HepG2 (cell line): ENCODE measurements at regions not wholly inside any gene's neighbourhood (a gene's known extent, or its start where the extent isn't known, plus 50 kb on each side); places are given as distances from the start of the nearest gene placed in this dataset.

Experiments
- ATAC-seq: fragments of 200-7000 bp; cut with Tn5 transposase; 3 replicates; pipeline ENCODE4 v1.9.1; 2020; ENCODE audit warnings: mild to moderate bottlenecking, moderate library complexity
- BruUV-seq: library from RNA; stranded (reverse); fragments of 400-500 nt; replicated peaks from 2 replicates; lab custom pipeline; 2021; lab: Mats Ljungman, UMichigan
- CTCF ChIA-PET: fragments of 300-600 bp; formaldehyde crosslinking; extraction: SDS; loops from one replicate; lab custom pipeline; 2021; ENCODE audit warnings: low total read pairs, inconsistent platforms, low intra/inter-chr PET ratio; lab: Yijun Ruan, JAX
- POLR2A ChIA-PET: fragments of 350-600 bp; sonication (Branson Sonifier 250); formaldehyde crosslinking; loops from one replicate; lab custom pipeline; 2020; ENCODE audit warnings: antibody characterized with exemption, inconsistent platforms; lab: Yijun Ruan, JAX
- DNase-seq: peaks from one replicate; pipeline ENCODE4 v3.0.0-alpha.2; 2015; ENCODE audit warnings: low spot score
- FAIRE-seq: peaks from 3 replicates; lab custom pipeline; 2011; peaks lifted over from hg19 to GRCh38; lab: Jason Lieb, UNC
- H2AFZ ChIP-seq: one replicate; pipeline ENCODE4 v1.6.1; 2011; ENCODE audit warnings: low read length, inconsistent platforms
- H3K27ac ChIP-seq: fragments of 300-600 bp; 3 replicates; pipeline ENCODE4 v1.8.0; 2011; ENCODE audit warnings: mixed run types, mild to moderate bottlenecking, mixed read lengths, low read length, inconsistent platforms; ENCODE audit not compliant: insufficient read depth; ENCODE audit errors: extremely low read length
- H3K27me3 ChIP-seq, 2 experiments: fragments of 200-600 bp in 1 of 2; 2 replicates in 1 of 2; 3 replicates in 1 of 2; pipeline versions ENCODE4 v1.6.0 to v1.8.0; 2011; ENCODE audit warnings: low read length in 2 of 2, mild to moderate bottlenecking in 2 of 2, moderate library complexity in 2 of 2, inconsistent platforms in 1 of 2; ENCODE audit not compliant: insufficient read depth in 2 of 2, control insufficient read depth in 1 of 2
- H3K36me3 ChIP-seq, 2 experiments: fragments of 200-600 bp in 1 of 2; replicated peaks in 1 of 2; 2 replicates in 1 of 2; 3 replicates in 1 of 2; pipeline versions ENCODE4 v1.5.1 to v1.8.0; 2011; ENCODE audit warnings: low read length in 2 of 2, inconsistent platforms in 1 of 2; ENCODE audit not compliant: insufficient read depth in 2 of 2, control insufficient read depth in 1 of 2
- H3K4me1 ChIP-seq: 2 replicates; pipeline ENCODE4 v1.5.1; 2012; ENCODE audit warnings: low read length, inconsistent platforms; ENCODE audit not compliant: insufficient read depth
- H3K4me2 ChIP-seq: 2 replicates; pipeline ENCODE4 v1.6.0; 2011; ENCODE audit warnings: low read depth, low read length, inconsistent platforms
- H3K4me3 ChIP-seq, 3 experiments: fragments of 200-600 bp in 1 of 3; sonication (generic), shearing (Covaris generic) in 1 of 3; replicated peaks in 1 of 3; 2 replicates each; pipeline ENCODE4 v1.5.1; 2011 to 2016; ENCODE audit warnings: low read length in 3 of 3, inconsistent platforms in 2 of 3, low read depth in 2 of 3, mild to moderate bottlenecking in 2 of 3, control low read depth in 1 of 3, mixed read lengths in 1 of 3; ENCODE audit not compliant: insufficient read depth in 1 of 3
- H3K79me2 ChIP-seq: one replicate; pipeline ENCODE4 v1.6.1; 2011; ENCODE audit warnings: low read length, inconsistent platforms; ENCODE audit not compliant: insufficient read depth
- H3K9ac ChIP-seq: 2 replicates; pipeline ENCODE4 v1.6.0; 2011; ENCODE audit warnings: mild to moderate bottlenecking, low read depth, low read length, inconsistent platforms; ENCODE audit not compliant: insufficient read depth
- H3K9me3 ChIP-seq: 2 replicates; pipeline ENCODE4 v1.5.1; 2012; ENCODE audit warnings: mild to moderate bottlenecking, low read length
- H4K20me1 ChIP-seq: 2 replicates; pipeline ENCODE4 v1.6.0; 2011; ENCODE audit warnings: inconsistent platforms, mild to moderate bottlenecking, low read length, moderate library complexity; ENCODE audit not compliant: insufficient read depth
- ELF3 ChIP-seq: IDR thresholded peaks from 2 replicates; pipeline ENCODE4 v1.6.1; 2016; ENCODE audit warnings: missing genetic modification reagents, missing compliant biosample characterization
- ESRRA ChIP-seq: sonication (generic); formaldehyde crosslinking; IDR thresholded peaks from 2 replicates; pipeline ENCODE4 v1.5.1; 2020; ENCODE audit warnings: mild to moderate bottlenecking, low read depth, missing genetic modification reagents
- PAF1 ChIP-seq: IDR thresholded peaks from 2 replicates; pipeline ENCODE4 v1.6.1; 2016; ENCODE audit warnings: missing genetic modification reagents, missing compliant biosample characterization
- POLR2A ChIP-seq, 2 experiments: IDR thresholded peaks; 2 replicates each; pipeline ENCODE4 v1.6.1; 2011; ENCODE audit warnings: low read depth in 2 of 2, low read length in 2 of 2, mild to moderate bottlenecking in 1 of 2, moderate library complexity in 1 of 2; ENCODE audit not compliant: insufficient read depth in 1 of 2
- SSRP1 ChIP-seq: IDR thresholded peaks from 2 replicates; pipeline ENCODE4 v1.6.1; 2016; ENCODE audit warnings: control low read depth
- TSC22D2 ChIP-seq: sonication (generic); formaldehyde crosslinking; IDR thresholded peaks from 2 replicates; pipeline ENCODE4 v1.5.1; 2020; ENCODE audit warnings: missing genetic modification reagents, mild to moderate bottlenecking, borderline replicate concordance
- ZBTB40 ChIP-seq, 2 experiments: fragments of 450-650 bp in 1 of 2; sonication (generic) in 1 of 2; formaldehyde crosslinking in 1 of 2; IDR thresholded peaks; 2 replicates each; pipeline versions ENCODE4 v1.6.1 to v1.8.0; 2016 to 2022; ENCODE audit warnings: antibody characterized with exemption in 1 of 2, mild to moderate bottlenecking in 1 of 2, missing genetic modification reagents in 1 of 2
- ZNF10 ChIP-seq: sonication (generic); formaldehyde crosslinking; IDR thresholded peaks from 2 replicates; pipeline ENCODE4 v1.4.0; 2020; ENCODE audit warnings: mild to moderate bottlenecking, low read depth, missing genetic modification reagents, borderline replicate concordance
- ZNF207 ChIP-seq: fragments of 450-650 bp; IDR thresholded peaks from 2 replicates; pipeline ENCODE4 v1.6.1; 2016; ENCODE audit warnings: antibody characterized with exemption, borderline replicate concordance
- ZNF253 ChIP-seq: sonication (generic); formaldehyde crosslinking; IDR thresholded peaks from 2 replicates; pipeline ENCODE4 v1.8.0; 2022; ENCODE audit warnings: mild to moderate bottlenecking, missing genetic modification reagents, borderline replicate concordance
- WGBS: methylation state at CpG from one replicate; pipeline ENCODE4 v1.1.6; 2017; ENCODE audit warnings: low lambda C conversion rate; 5-methylcytosine and 5-hydroxymethylcytosine counted together
- in situ Hi-C: cut with HindIII; loops from 2 replicates; pipeline ENCODE4 v1.10.0; 2017; ENCODE audit warnings: low pct_unique_long_range_greater_than_20kb; ENCODE audit not compliant: extremely low pct_ligation_motif_present
- intact Hi-C: fragments of 100-400 bp; cut with micrococcal nuclease; formaldehyde crosslinking; loops from one replicate; pipeline ENCODE4 v1.10.0; 2022; ENCODE audit not compliant: unreplicated experiment
- TF ChIP-seq, protein P1 (sequence below): sonication (generic); formaldehyde crosslinking; IDR thresholded peaks from 2 replicates; pipeline ENCODE4 v1.4.0; 2020; ENCODE audit warnings: mild to moderate bottlenecking, missing genetic modification reagents

DNA sequence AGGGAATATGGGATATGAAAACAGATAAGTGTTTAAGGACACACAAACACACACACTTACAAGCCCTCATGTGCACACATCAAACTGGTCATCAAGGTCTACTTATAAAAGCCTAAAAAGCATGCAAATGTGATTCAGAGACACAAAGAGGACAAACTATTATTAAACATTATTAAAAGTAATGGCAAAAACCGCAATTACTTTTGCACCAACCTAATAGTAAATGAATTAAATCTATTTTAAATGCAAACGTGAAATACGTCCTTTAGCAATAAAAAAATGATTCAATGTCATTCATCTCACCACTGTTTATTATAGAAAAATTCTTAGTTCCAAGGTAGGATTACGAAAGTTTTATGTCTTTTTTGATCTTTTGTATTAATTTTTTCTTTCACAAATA lies 91.1 kb upstream of the ARMCX2 start (continued):
- TF ChIP-seq ZBTB40 (IDR thresholded peaks at IDR 0.05) (peak; percentile 58; the same call in 1 of the 2 replicates), ZBTB40 (CRISPR knock-in tag; IDR thresholded peaks at IDR 0.05) (no peak)

DNA sequence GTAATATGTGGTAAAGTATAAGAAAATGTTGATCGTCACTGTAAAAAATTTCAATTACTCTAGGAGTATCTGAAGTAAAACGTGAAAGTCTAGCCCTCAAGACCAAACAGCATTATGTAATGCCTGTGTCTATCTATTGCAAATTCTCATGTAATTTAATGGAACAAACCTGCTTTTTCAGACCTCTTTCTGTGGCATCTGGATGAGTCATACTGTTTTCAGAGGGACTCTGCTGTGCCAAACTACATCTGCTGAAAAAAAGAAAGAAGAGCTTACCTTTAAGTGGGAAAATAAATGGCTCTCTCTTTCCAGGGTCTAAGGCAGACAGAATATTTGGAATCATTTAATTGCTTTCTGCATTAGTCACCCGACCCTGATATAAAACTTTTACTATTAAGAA lies 89.8 kb upstream of the ARMCX2 start:
- H3K9ac ChIP-seq: no peak overlapping the region
- H3K9me3 ChIP-seq: no peaks in the 10 kb centered on the region
- intact Hi-C loops: no loop called here
- WGBS: under 1% methylated on average over 3 of the region's 3 CpGs
- ChIA-PET POLR2A (no interaction called here), CTCF (no interaction called here)
- no peak overlapping the region for H2AFZ ChIP-seq
- H3K27ac ChIP-seq: no peak overlapping the region
- no TSS peak for BruUV-seq
- H3K4me2 ChIP-seq: no peak overlapping the region
- no peaks in the 10 kb centered on the region for H3K27me3 ChIP-seq
- no peaks in the 10 kb centered on the region for H4K20me1 ChIP-seq
- H3K4me1 ChIP-seq: no peaks in the 10 kb centered on the region
- in situ Hi-C loops: no loop called here
- H3K4me3 ChIP-seq: no peak overlapping the region
- no peak for DNase-seq
- H3K36me3 ChIP-seq: no peaks in the 10 kb centered on the region
- no peaks in the 10 kb centered on the region for H3K79me2 ChIP-seq
- FAIRE-seq: no peak
- no peak for ATAC-seq
- TF ChIP-seq, protein P1, sequence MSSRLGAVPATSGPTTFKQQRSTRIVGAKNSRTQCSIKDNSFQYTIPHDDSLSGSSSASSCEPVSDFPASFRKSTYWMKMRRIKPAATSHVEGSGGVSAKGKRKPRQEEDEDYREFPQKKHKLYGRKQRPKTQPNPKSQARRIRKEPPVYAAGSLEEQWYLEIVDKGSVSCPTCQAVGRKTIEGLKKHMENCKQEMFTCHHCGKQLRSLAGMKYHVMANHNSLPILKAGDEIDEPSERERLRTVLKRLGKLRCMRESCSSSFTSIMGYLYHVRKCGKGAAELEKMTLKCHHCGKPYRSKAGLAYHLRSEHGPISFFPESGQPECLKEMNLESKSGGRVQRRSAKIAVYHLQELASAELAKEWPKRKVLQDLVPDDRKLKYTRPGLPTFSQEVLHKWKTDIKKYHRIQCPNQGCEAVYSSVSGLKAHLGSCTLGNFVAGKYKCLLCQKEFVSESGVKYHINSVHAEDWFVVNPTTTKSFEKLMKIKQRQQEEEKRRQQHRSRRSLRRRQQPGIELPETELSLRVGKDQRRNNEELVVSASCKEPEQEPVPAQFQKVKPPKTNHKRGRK: no peak
- no peak for TF ChIP-seq TSC22D2 (CRISPR knock-in tag)
- TF ChIP-seq SSRP1: no peak
- no peak for TF ChIP-seq ZNF10 (CRISPR knock-in tag)
- no peak for TF ChIP-seq ELF3 (CRISPR knock-in tag)
- no peak for TF ChIP-seq PAF1 (CRISPR knock-in tag)
- TF ChIP-seq POLR2A (IDR thresholded peaks at IDR 0.05; ENCODE audit: insufficient read depth in 1 of 2, low read depth in 2 of 2, low read length in 2 of 2): no peak
- no peak for TF ChIP-seq ZNF253 (CRISPR knock-in tag)
- no peak for TF ChIP-seq ESRRA
- no peak for TF ChIP-seq ZNF207
